ENCODE measurements at regions not wholly inside any gene's neighbourhood (a gene's known extent, or its start where the extent isn't known, plus 50 kb on each side); places are given as distances from the start of the nearest gene placed in this dataset.
A peak's percentile ranks its signal among the peaks of the same experiment; 100 is the strongest.

- in situ Hi-C loops (cut with HindIII; ENCODE audit: low pct_ligation_motif_present, low pct_unique_long_range_greater_than_20kb, low sequenced_read_pairs) = no loop called here
- DNase-seq = no peak
Observed at GRCh38 chr2:21451403-21451802, 327.6 kb downstream of the TDRD15 start.

- no peak for DNase-seq
- in situ Hi-C loops (cut with HindIII; ENCODE audit: low pct_ligation_motif_present, low pct_unique_long_range_greater_than_20kb, low sequenced_read_pairs) = no loop called here
Observed at GRCh38 chr2:21452263-21452662, 328.5 kb downstream of the TDRD15 start.

- in situ Hi-C loops (cut with HindIII; ENCODE audit: low pct_ligation_motif_present, low pct_unique_long_range_greater_than_20kb, low sequenced_read_pairs) = no loop called here
- DNase-seq = no peak
Observed at GRCh38 chr2:21452678-21453077, 328.9 kb downstream of the TDRD15 start.

GRCh38 chr2:21453723-21454450 is 330.1 kb downstream of the TDRD15 start:
- no peak for DNase-seq
- in situ Hi-C loops (cut with HindIII; ENCODE audit: low pct_ligation_motif_present, low pct_unique_long_range_greater_than_20kb, low sequenced_read_pairs) = no loop called here

GRCh38 chr2:21454839-21455238 is 331.1 kb downstream of the TDRD15 start:
- no peak for DNase-seq
- in situ Hi-C loops (cut with HindIII; ENCODE audit: low pct_ligation_motif_present, low pct_unique_long_range_greater_than_20kb, low sequenced_read_pairs) = no loop called here

- no peak for DNase-seq
Observed at GRCh38 chr2:21461754-21462240, 338.0 kb downstream of the TDRD15 start.

GRCh38 chr2:21466341-21466927 is 342.7 kb downstream of the TDRD15 start:
- in situ Hi-C loops (cut with HindIII; ENCODE audit: low pct_ligation_motif_present, low pct_unique_long_range_greater_than_20kb, low sequenced_read_pairs) = no loop called here
- no peak for DNase-seq

More at GRCh38 chr2:21461754-21462240, 338.0 kb downstream of the TDRD15 start:
- in situ Hi-C loops (cut with HindIII; ENCODE audit: low pct_ligation_motif_present, low pct_unique_long_range_greater_than_20kb, low sequenced_read_pairs) = no loop called here

- in situ Hi-C loops (cut with HindIII; ENCODE audit: low pct_ligation_motif_present, low pct_unique_long_range_greater_than_20kb, low sequenced_read_pairs) = no loop called here
- DNase-seq = no peak
Observed at GRCh38 chr2:21467280-21467818, 343.6 kb downstream of the TDRD15 start.

GRCh38 chr2:21467910-21468309 is 344.1 kb downstream of the TDRD15 start:
- in situ Hi-C loops (cut with HindIII; ENCODE audit: low pct_ligation_motif_present, low pct_unique_long_range_greater_than_20kb, low sequenced_read_pairs) = no loop called here

GRCh38 chr2:21468624-21469023 is 344.9 kb downstream of the TDRD15 start:
- DNase-seq = no peak
- in situ Hi-C loops (cut with HindIII; ENCODE audit: low pct_ligation_motif_present, low pct_unique_long_range_greater_than_20kb, low sequenced_read_pairs) = no loop called here

More at GRCh38 chr2:21467910-21468309, 344.1 kb downstream of the TDRD15 start:
- peak; percentile 29 for DNase-seq

GRCh38 chr2:21469158-21469557 is 345.4 kb downstream of the TDRD15 start:
- in situ Hi-C loops (cut with HindIII; ENCODE audit: low pct_ligation_motif_present, low pct_unique_long_range_greater_than_20kb, low sequenced_read_pairs) = no loop called here
- DNase-seq = no peak

GRCh38 chr2:21469564-21469963 is 345.8 kb downstream of the TDRD15 start:
- no peak for DNase-seq
- in situ Hi-C loops (cut with HindIII; ENCODE audit: low pct_ligation_motif_present, low pct_unique_long_range_greater_than_20kb, low sequenced_read_pairs) = no loop called here

- in situ Hi-C loops (cut with HindIII; ENCODE audit: low pct_ligation_motif_present, low pct_unique_long_range_greater_than_20kb, low sequenced_read_pairs) = no loop called here
Observed at GRCh38 chr2:21480162-21480561, 356.4 kb downstream of the TDRD15 start.

GRCh38 chr2:21484643-21485042 is 360.9 kb downstream of the TDRD15 start:
- in situ Hi-C loops (cut with HindIII; ENCODE audit: low pct_ligation_motif_present, low pct_unique_long_range_greater_than_20kb, low sequenced_read_pairs) = no loop called here
- DNase-seq = no peak

More at GRCh38 chr2:21480162-21480561, 356.4 kb downstream of the TDRD15 start:
- no peak for DNase-seq

- DNase-seq = no peak
- in situ Hi-C loops (cut with HindIII; ENCODE audit: low pct_ligation_motif_present, low pct_unique_long_range_greater_than_20kb, low sequenced_read_pairs) = no loop called here
Observed at GRCh38 chr2:21486445-21486844, 362.7 kb downstream of the TDRD15 start.

GRCh38 chr2:21489080-21489479 is 365.3 kb downstream of the TDRD15 start:
- in situ Hi-C loops (cut with HindIII; ENCODE audit: low pct_ligation_motif_present, low pct_unique_long_range_greater_than_20kb, low sequenced_read_pairs) = no loop called here
- DNase-seq = no peak

- in situ Hi-C loops (cut with HindIII; ENCODE audit: low pct_ligation_motif_present, low pct_unique_long_range_greater_than_20kb, low sequenced_read_pairs) = no loop called here
- DNase-seq = no peak
Observed at GRCh38 chr2:21498016-21498415, 374.2 kb downstream of the TDRD15 start.

- in situ Hi-C loops (cut with HindIII; ENCODE audit: low pct_ligation_motif_present, low pct_unique_long_range_greater_than_20kb, low sequenced_read_pairs) = no loop called here
Observed at GRCh38 chr2:21500401-21500945, 376.7 kb downstream of the TDRD15 start.

GRCh38 chr2:21501376-21502027 is 377.7 kb downstream of the TDRD15 start:
- in situ Hi-C loops (cut with HindIII; ENCODE audit: low pct_ligation_motif_present, low pct_unique_long_range_greater_than_20kb, low sequenced_read_pairs) = no loop called here

More at GRCh38 chr2:21500401-21500945, 376.7 kb downstream of the TDRD15 start:
- no peak for DNase-seq

More at GRCh38 chr2:21501376-21502027, 377.7 kb downstream of the TDRD15 start:
- DNase-seq = no peak

Measured in ACHN (cell line).